GM12865 (cell line): ENCODE measurements at regions not wholly inside any gene's neighbourhood (a gene's known extent, or its start where the extent isn't known, plus 50 kb on each side); places are given as distances from the start of the nearest gene placed in this dataset.

Experiments
- DNase-seq: peaks from one replicate; pipeline ENCODE4 v3.0.0; 2010; ENCODE audit warnings: low read depth
- H3K4me3 ChIP-seq: 2 replicates; pipeline ENCODE4 v1.5.1; 2011; ENCODE audit warnings: mild to moderate bottlenecking, low read depth, low read length, control low read depth
- CTCF ChIP-seq: IDR thresholded peaks from 2 replicates; pipeline ENCODE4 v1.5.1; 2011; ENCODE audit warnings: low read length, control low read depth, low read depth, inconsistent platforms; ENCODE audit not compliant: insufficient read depth; ENCODE audit errors: missing control alignments

GRCh38 chr10:113967126-113967525, 76.5 kb upstream of the ADRB1 start:
- no peak overlapping the region for H3K4me3 ChIP-seq
- peak; percentile 41 for DNase-seq
- no peak for TF ChIP-seq CTCF

GRCh38 chr10:113970641-113971040, 73.0 kb upstream of the ADRB1 start:
- no peak for TF ChIP-seq CTCF
- DNase-seq: no peak
- H3K4me3 ChIP-seq: no peak overlapping the region

GRCh38 chr10:113971349-113971973, 72.2 kb upstream of the ADRB1 start:
- no peak for TF ChIP-seq CTCF
- no peak for DNase-seq
- no peak overlapping the region for H3K4me3 ChIP-seq

GRCh38 chr10:113977174-113977573, 66.5 kb upstream of the ADRB1 start:
- no peak overlapping the region for H3K4me3 ChIP-seq
- TF ChIP-seq CTCF: no peak
- no peak for DNase-seq

GRCh38 chr10:113978802-113979201, 64.9 kb upstream of the ADRB1 start:
- H3K4me3 ChIP-seq: no peak overlapping the region
- TF ChIP-seq CTCF: no peak
- DNase-seq: no peak

- no peak for TF ChIP-seq CTCF
- DNase-seq: no peak
- no peak overlapping the region for H3K4me3 ChIP-seq
Observed at GRCh38 chr10:113979409-113979808, 64.3 kb upstream of the ADRB1 start.

- no peak for TF ChIP-seq CTCF
- no peak for DNase-seq
- H3K4me3 ChIP-seq: no peak overlapping the region
Observed at GRCh38 chr10:113980408-113981087, 63.1 kb upstream of the ADRB1 start.
